Neural cell (in vitro differentiated cells): ENCODE measurements at regions not wholly inside any gene's neighbourhood (a gene's known extent, or its start where the extent isn't known, plus 50 kb on each side); places are given as distances from the start of the nearest gene placed in this dataset.

ENCODE experiments used
- H2AFZ ChIP-seq: fragments of 200-600, 300-800 bp; sonication (generic), shearing (Covaris generic); 2 replicates; pipeline ENCODE4 v1.6.0; 2014; ENCODE audit warnings: low read depth, mild to moderate bottlenecking, antibody characterized with exemption, low read length, moderate library complexity
- H3F3A ChIP-seq: fragments of 200-600 bp; shearing (Covaris generic); 2 replicates; pipeline ENCODE4 v1.6.1; 2016; ENCODE audit warnings: mild to moderate bottlenecking, moderate library complexity, mixed read lengths, antibody characterized with exemption, low read length; ENCODE audit not compliant: insufficient read depth, poor library complexity, severe bottlenecking
- H3K27ac ChIP-seq: fragments of 200-600, 300-800 bp; sonication (generic), shearing (Covaris generic); 2 replicates; pipeline ENCODE4 v1.5.1; 2014; ENCODE audit warnings: mild to moderate bottlenecking, low read length, moderate library complexity
- H3K27me3 ChIP-seq: fragments of 300-800, 200-600 bp; sonication (generic), shearing (Covaris generic); 2 replicates; pipeline ENCODE4 v1.6.0; 2014; ENCODE audit warnings: mild to moderate bottlenecking, low read depth, low read length, moderate library complexity; ENCODE audit not compliant: insufficient read depth
- H3K36me3 ChIP-seq: fragments of 300-800, 200-600 bp; sonication (generic), shearing (Covaris generic); 2 replicates; pipeline ENCODE4 v1.5.1; 2014; ENCODE audit warnings: mild to moderate bottlenecking, antibody characterized with exemption, low read length, moderate library complexity; ENCODE audit not compliant: insufficient read depth
- H3K4me2 ChIP-seq: fragments of 300-800, 200-600 bp; sonication (generic), shearing (Covaris generic); 2 replicates; pipeline ENCODE4 v1.6.0; 2014; ENCODE audit warnings: mild to moderate bottlenecking, low read length
- H3K4me3 ChIP-seq: fragments of 300-800, 200-600 bp; sonication (generic), shearing (Covaris generic); 2 replicates; pipeline ENCODE4 v1.5.1; 2014; ENCODE audit warnings: mild to moderate bottlenecking, low read length, moderate library complexity
- H3K79me2 ChIP-seq: fragments of 200-600 bp; shearing (Covaris generic); replicated peaks from 2 replicates; pipeline ENCODE4 v1.6.0; 2014; ENCODE audit warnings: mild to moderate bottlenecking, low read length, moderate library complexity; ENCODE audit not compliant: insufficient read depth
- H3K9ac ChIP-seq: fragments of 300-800, 200-600 bp; sonication (generic), shearing (Covaris generic); 2 replicates; pipeline ENCODE4 v1.6.1; 2016; ENCODE audit warnings: mild to moderate bottlenecking, low read length, mixed read lengths
- H3K9me2 ChIP-seq: fragments of 200-600 bp; shearing (Covaris generic); 2 replicates; pipeline ENCODE4 v1.6.1; 2016; ENCODE audit warnings: mild to moderate bottlenecking, low read length, mixed read lengths; ENCODE audit not compliant: insufficient read depth
- H3K9me3 ChIP-seq: fragments of 200-600, 300-800 bp; sonication (generic), shearing (Covaris generic); 2 replicates; pipeline ENCODE4 v1.6.1; 2016; ENCODE audit warnings: mild to moderate bottlenecking, mixed run types, low read length, moderate library complexity, mixed read lengths
- H4K20me1 ChIP-seq: fragments of 200-600 bp; shearing (Covaris generic); 2 replicates; pipeline ENCODE4 v1.6.1; 2016; ENCODE audit warnings: mild to moderate bottlenecking, mixed run types; ENCODE audit not compliant: insufficient read depth
- EP300 ChIP-seq: fragments of 450-650 bp; conservative IDR thresholded peaks from 2 replicates; pipeline ENCODE4 v1.6.1; 2014; ENCODE audit warnings: antibody characterized with exemption, mild to moderate bottlenecking, moderate library complexity; ENCODE audit not compliant: poor library complexity, severe bottlenecking
- EZH2 ChIP-seq: fragments of 200-600, 300-800 bp; shearing (Covaris generic), sonication (generic); IDR thresholded peaks from 2 replicates; pipeline ENCODE4 v1.6.1; 2014; ENCODE audit warnings: antibody characterized with exemption, low read length, borderline replicate concordance, mild to moderate bottlenecking; ENCODE audit not compliant: insufficient read depth, poor library complexity, severe bottlenecking
- MXI1 ChIP-seq: fragments of 450-650 bp; conservative IDR thresholded peaks from 2 replicates; pipeline ENCODE4 v1.6.1; 2014; ENCODE audit warnings: antibody characterized with exemption, mild to moderate bottlenecking; ENCODE audit not compliant: poor library complexity, severe bottlenecking
- POLR2AphosphoS5 ChIP-seq: IDR thresholded peaks from 2 replicates; pipeline ENCODE4 v1.6.1; 2012
- RAD21 ChIP-seq: fragments of 450-650 bp; conservative IDR thresholded peaks from 2 replicates; pipeline ENCODE4 v1.6.1; 2014; ENCODE audit warnings: antibody characterized with exemption, mild to moderate bottlenecking, moderate library complexity
- SMC3 ChIP-seq: fragments of 450-650 bp; conservative IDR thresholded peaks from 2 replicates; pipeline ENCODE4 v1.6.1; 2014; ENCODE audit warnings: antibody characterized with exemption, mild to moderate bottlenecking, moderate library complexity; ENCODE audit not compliant: poor library complexity
- TAF1 ChIP-seq: IDR thresholded peaks from 2 replicates; pipeline ENCODE4 v1.6.1; 2012; ENCODE audit warnings: low read depth
- TF ChIP-seq, protein P1 (sequence below): fragments of 450-650 bp; IDR thresholded peaks from 2 replicates; pipeline ENCODE4 v1.5.1; 2014; ENCODE audit warnings: antibody characterized with exemption, mild to moderate bottlenecking, moderate library complexity; ENCODE audit not compliant: poor library complexity, severe bottlenecking
- TF ChIP-seq, protein P2 (sequence below): IDR thresholded peaks from 2 replicates; pipeline ENCODE4 v1.6.1; 2012; ENCODE audit warnings: borderline replicate concordance

DNA sequence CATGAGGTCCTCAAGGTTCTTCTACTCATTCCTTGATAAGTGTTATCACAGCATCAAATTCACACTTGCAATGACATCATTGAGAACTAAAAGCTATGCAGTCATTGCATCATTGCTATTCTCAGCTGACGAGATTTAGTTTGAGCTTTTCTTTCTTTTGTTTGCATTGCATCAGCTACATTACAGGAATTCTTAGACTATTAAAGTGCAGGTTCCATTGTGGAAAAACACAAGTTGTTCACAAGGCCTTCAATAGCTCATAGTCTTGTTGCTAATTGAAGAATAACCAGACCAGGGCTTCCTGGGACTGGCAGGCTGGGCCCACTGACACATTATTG is 139.3 kb downstream of the CXCL12 start:
- Histone ChIP-seq H3F3A (no peaks in the 10 kb centered on the region), H3K27me3 (no peaks in the 10 kb centered on the region), H3K9ac (no peak overlapping the region), H3K79me2 (no peaks in the 10 kb centered on the region), H4K20me1 (no peaks in the 10 kb centered on the region), H2AFZ (no peak overlapping the region), H3K9me3 (no peaks in the 10 kb centered on the region), H3K4me2 (no peak overlapping the region), H3K4me3 (no peak overlapping the region), H3K36me3 (no peaks in the 10 kb centered on the region), H3K9me2 (no peaks in the 10 kb centered on the region), H3K27ac (no peak overlapping the region)
- no peak for TF ChIP-seq TAF1
- no peak for TF ChIP-seq EZH2
- TF ChIP-seq, protein P1, sequence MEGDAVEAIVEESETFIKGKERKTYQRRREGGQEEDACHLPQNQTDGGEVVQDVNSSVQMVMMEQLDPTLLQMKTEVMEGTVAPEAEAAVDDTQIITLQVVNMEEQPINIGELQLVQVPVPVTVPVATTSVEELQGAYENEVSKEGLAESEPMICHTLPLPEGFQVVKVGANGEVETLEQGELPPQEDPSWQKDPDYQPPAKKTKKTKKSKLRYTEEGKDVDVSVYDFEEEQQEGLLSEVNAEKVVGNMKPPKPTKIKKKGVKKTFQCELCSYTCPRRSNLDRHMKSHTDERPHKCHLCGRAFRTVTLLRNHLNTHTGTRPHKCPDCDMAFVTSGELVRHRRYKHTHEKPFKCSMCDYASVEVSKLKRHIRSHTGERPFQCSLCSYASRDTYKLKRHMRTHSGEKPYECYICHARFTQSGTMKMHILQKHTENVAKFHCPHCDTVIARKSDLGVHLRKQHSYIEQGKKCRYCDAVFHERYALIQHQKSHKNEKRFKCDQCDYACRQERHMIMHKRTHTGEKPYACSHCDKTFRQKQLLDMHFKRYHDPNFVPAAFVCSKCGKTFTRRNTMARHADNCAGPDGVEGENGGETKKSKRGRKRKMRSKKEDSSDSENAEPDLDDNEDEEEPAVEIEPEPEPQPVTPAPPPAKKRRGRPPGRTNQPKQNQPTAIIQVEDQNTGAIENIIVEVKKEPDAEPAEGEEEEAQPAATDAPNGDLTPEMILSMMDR = no peak
- no peak for TF ChIP-seq RAD21

DNA sequence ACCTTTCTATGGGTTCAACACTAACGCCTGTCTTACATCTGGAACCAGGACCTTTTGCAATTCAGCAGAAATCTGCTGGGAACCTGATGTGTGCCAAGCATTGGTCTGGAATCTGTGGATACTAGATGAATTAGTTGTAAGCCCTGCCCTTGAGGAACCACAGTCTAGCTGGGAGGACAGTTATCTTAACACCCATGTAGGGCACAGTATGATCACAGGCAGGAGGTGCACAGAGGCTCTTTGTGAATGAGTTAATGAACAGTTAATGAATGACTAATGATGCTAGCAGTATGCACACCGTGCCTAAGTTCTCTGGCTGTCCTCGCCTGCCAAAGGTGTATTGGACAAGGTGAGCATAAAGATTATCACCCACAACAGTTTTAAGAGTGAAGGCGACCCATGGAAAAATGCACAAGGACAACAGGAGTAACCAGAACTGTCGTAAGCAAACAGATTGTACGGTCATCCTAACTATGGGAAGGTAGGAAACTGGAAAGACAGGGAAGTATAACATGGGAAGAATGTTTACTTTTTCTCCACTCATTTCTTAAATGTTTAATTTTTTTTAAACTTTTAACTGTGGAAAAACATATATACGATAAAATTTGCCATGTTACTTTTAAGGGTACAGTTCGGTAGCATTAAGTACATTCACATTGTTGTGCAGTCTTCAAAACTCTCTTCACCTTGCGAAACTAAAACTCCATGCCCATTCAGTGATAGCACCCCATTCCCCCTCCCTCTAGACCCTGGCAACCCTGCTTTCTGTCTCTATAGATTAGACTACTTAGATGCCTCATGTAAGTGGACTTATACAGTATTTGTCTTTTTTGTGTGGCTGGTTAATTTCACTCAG is 139.9 kb downstream of the CXCL12 start:
- Histone ChIP-seq H3K27ac (no peak overlapping the region), H3K36me3 (no peaks in the 10 kb centered on the region), H3K4me2 (no peak overlapping the region), H3K9ac (no peak overlapping the region), H3K9me2 (no peaks in the 10 kb centered on the region), H3K4me3 (no peak overlapping the region), H3K9me3 (no peaks in the 10 kb centered on the region), H2AFZ (no peak overlapping the region), H4K20me1 (no peaks in the 10 kb centered on the region), H3K27me3 (no peaks in the 10 kb centered on the region), H3F3A (no peaks in the 10 kb centered on the region), H3K79me2 (no peaks in the 10 kb centered on the region)
- no peak for TF ChIP-seq RAD21
- TF ChIP-seq POLR2AphosphoS5 = no peak
- TF ChIP-seq EP300 = no peak
- TF ChIP-seq TAF1 = no peak
- TF ChIP-seq, protein P1 = no peak
- no peak for TF ChIP-seq EZH2
- no peak for TF ChIP-seq MXI1
- TF ChIP-seq, protein P2, sequence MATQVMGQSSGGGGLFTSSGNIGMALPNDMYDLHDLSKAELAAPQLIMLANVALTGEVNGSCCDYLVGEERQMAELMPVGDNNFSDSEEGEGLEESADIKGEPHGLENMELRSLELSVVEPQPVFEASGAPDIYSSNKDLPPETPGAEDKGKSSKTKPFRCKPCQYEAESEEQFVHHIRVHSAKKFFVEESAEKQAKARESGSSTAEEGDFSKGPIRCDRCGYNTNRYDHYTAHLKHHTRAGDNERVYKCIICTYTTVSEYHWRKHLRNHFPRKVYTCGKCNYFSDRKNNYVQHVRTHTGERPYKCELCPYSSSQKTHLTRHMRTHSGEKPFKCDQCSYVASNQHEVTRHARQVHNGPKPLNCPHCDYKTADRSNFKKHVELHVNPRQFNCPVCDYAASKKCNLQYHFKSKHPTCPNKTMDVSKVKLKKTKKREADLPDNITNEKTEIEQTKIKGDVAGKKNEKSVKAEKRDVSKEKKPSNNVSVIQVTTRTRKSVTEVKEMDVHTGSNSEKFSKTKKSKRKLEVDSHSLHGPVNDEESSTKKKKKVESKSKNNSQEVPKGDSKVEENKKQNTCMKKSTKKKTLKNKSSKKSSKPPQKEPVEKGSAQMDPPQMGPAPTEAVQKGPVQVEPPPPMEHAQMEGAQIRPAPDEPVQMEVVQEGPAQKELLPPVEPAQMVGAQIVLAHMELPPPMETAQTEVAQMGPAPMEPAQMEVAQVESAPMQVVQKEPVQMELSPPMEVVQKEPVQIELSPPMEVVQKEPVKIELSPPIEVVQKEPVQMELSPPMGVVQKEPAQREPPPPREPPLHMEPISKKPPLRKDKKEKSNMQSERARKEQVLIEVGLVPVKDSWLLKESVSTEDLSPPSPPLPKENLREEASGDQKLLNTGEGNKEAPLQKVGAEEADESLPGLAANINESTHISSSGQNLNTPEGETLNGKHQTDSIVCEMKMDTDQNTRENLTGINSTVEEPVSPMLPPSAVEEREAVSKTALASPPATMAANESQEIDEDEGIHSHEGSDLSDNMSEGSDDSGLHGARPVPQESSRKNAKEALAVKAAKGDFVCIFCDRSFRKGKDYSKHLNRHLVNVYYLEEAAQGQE = no peak
- TF ChIP-seq SMC3 = no peak
